ENCODE measurements at regions not wholly inside any gene's neighbourhood (a gene's known extent, or its start where the extent isn't known, plus 50 kb on each side); places are given as distances from the start of the nearest gene placed in this dataset.
"Not testable (repeated sequence)": the region's sequence is repeated elsewhere in the genome, so short reads cannot be mapped to it uniquely, and the experiment has no call there.

- DNase-seq (ENCODE audit: low read depth): no peak
These were observed 616.1 kb upstream of the FAM98A start for GRCh38 chr2:34215174-34215573.

- DNase-seq (ENCODE audit: low read depth): not testable (repeated sequence)
These were observed 611.3 kb upstream of the FAM98A start for GRCh38 chr2:34210382-34210781.

- DNase-seq (ENCODE audit: low read depth): no peak
These were observed 605.5 kb upstream of the FAM98A start for GRCh38 chr2:34204560-34204959.

GRCh38 chr2:34201099-34201498, 602.0 kb upstream of the FAM98A start:
- no peak for DNase-seq (ENCODE audit: low read depth)

GRCh38 chr2:34199971-34200370, 600.9 kb upstream of the FAM98A start:
- DNase-seq (ENCODE audit: low read depth): no peak

- DNase-seq (ENCODE audit: low read depth): no peak
These were observed 594.1 kb upstream of the FAM98A start for GRCh38 chr2:34193164-34193563.

GRCh38 chr2:34188464-34189303, 589.6 kb upstream of the FAM98A start:
- DNase-seq (ENCODE audit: low read depth): no peak

- no peak for DNase-seq (ENCODE audit: low read depth)
These were observed 580.4 kb upstream of the FAM98A start for GRCh38 chr2:34179511-34179910.

GRCh38 chr2:34178482-34178881, 579.4 kb upstream of the FAM98A start:
- DNase-seq (ENCODE audit: low read depth): no peak

- no peak for DNase-seq (ENCODE audit: low read depth)
These were observed 577.6 kb upstream of the FAM98A start for GRCh38 chr2:34176693-34177092.

- no peak for DNase-seq (ENCODE audit: low read depth)
These were observed 575.4 kb upstream of the FAM98A start for GRCh38 chr2:34174506-34174905.

GRCh38 chr2:34162231-34162630, 563.1 kb upstream of the FAM98A start:
- DNase-seq (ENCODE audit: low read depth): no peak

- no peak for DNase-seq (ENCODE audit: low read depth)
These were observed 562.5 kb upstream of the FAM98A start for GRCh38 chr2:34161549-34161948.

GRCh38 chr2:34159901-34160300, 560.8 kb upstream of the FAM98A start:
- no peak for DNase-seq (ENCODE audit: low read depth)

- no peak for DNase-seq (ENCODE audit: low read depth)
These were observed 554.4 kb upstream of the FAM98A start for GRCh38 chr2:34153484-34153883.

- no peak for DNase-seq (ENCODE audit: low read depth)
These were observed 548.7 kb upstream of the FAM98A start for GRCh38 chr2:34147780-34148179.

GRCh38 chr2:34143149-34143548, 544.0 kb upstream of the FAM98A start:
- DNase-seq (ENCODE audit: low read depth): no peak

- DNase-seq (ENCODE audit: low read depth): not testable (repeated sequence)
These were observed 543.5 kb upstream of the FAM98A start for GRCh38 chr2:34142531-34143008.

- not testable (repeated sequence) for DNase-seq (ENCODE audit: low read depth)
These were observed 534.0 kb upstream of the FAM98A start for GRCh38 chr2:34133065-34133464.

GRCh38 chr2:34126279-34126678, 527.2 kb upstream of the FAM98A start:
- DNase-seq (ENCODE audit: low read depth): no peak

GRCh38 chr2:34123996-34124785, 525.1 kb upstream of the FAM98A start:
- DNase-seq (ENCODE audit: low read depth): no peak

- no peak for DNase-seq (ENCODE audit: low read depth)
These were observed 522.0 kb upstream of the FAM98A start for GRCh38 chr2:34121076-34121475.

- no peak for DNase-seq (ENCODE audit: low read depth)
These were observed 516.0 kb upstream of the FAM98A start for GRCh38 chr2:34115076-34115475.
